Heart right ventricle (tissue), 16 donors: ENCODE measurements at regions not wholly inside any gene's neighbourhood (a gene's known extent, or its start where the extent isn't known, plus 50 kb on each side); places are given as distances from the start of the nearest gene placed in this dataset.

Source experiments
- ATAC-seq, 8 donors: fragments of 200-7000 bp; cut with Tn5 transposase; one replicate each; pipeline ENCODE4 v1.9.1; 2020; ENCODE audit warnings: mild to moderate bottlenecking in 8 of 8, moderate library complexity in 8 of 8, moderate number of reproducible peaks in 1 of 8
- DNase-seq, 2 donors: peaks; one replicate each; pipeline ENCODE4 v3.0.0-alpha.2; 2020
- H3K27ac ChIP-seq, 10 donors: fragments of 200-600 bp; sonication (generic) in 2 of 10; one replicate each; pipeline versions ENCODE4 v1.5.0 to v1.8.0; 2020 to 2022; ENCODE audit warnings: mild to moderate bottlenecking in 3 of 10
- H3K27me3 ChIP-seq, 7 donors: fragments of 200-600 bp; one replicate each; pipeline ENCODE4 v1.8.0; 2021 to 2022; ENCODE audit warnings: mild to moderate bottlenecking in 2 of 7
- H3K36me3 ChIP-seq, 9 donors: fragments of 200-600 bp; sonication (generic) in 1 of 9; one replicate each; pipeline versions ENCODE4 v1.5.0 to v1.8.0; 2020 to 2022; ENCODE audit warnings: mild to moderate bottlenecking in 2 of 9
- H3K4me1 ChIP-seq, 9 donors: fragments of 200-600 bp; sonication (generic) in 1 of 9; one replicate each; pipeline versions ENCODE4 v1.5.0 to v1.8.0; 2020 to 2022; ENCODE audit warnings: mild to moderate bottlenecking in 4 of 9
- H3K4me3 ChIP-seq, 10 donors: fragments of 200-600 bp; sonication (generic) in 2 of 10; one replicate each; pipeline versions ENCODE4 v1.5.0 to v1.8.0; 2020 to 2022; ENCODE audit warnings: mild to moderate bottlenecking in 7 of 10, moderate library complexity in 2 of 10
- H3K9me3 ChIP-seq, 11 donors: fragments of 200-600 bp in 10 of 11; sonication (generic) in 2 of 11; one replicate each; pipeline versions ENCODE4 v1.5.0 to v1.8.0; 2013 to 2022; ENCODE audit warnings: mild to moderate bottlenecking in 2 of 11, control low read depth in 1 of 11, moderate library complexity in 1 of 11
- WGBS, 2 donors: extraction: QIAGEN DNeasy Blood & Tissue Kit; methylation state at CpG; one replicate each; pipeline ENCODE4 v1.1.7; 2013; ENCODE audit warnings: inconsistent platforms in 1 of 2; 5-methylcytosine and 5-hydroxymethylcytosine counted together
- intact Hi-C, 10 donors: fragments of 100-400 bp; cut with DNase I; formaldehyde crosslinking; loops; one replicate each; pipeline versions ENCODE4 v1.11.1 to v1.14.2; 2022
- TF ChIP-seq, protein P1 (sequence below), 9 donors: fragments of 200-600 bp; sonication (generic) in 2 of 9; IDR thresholded peaks; one replicate each; pipeline versions ENCODE4 v1.5.0 to v1.8.0; 2021 to 2022; ENCODE audit warnings: antibody characterized with exemption in 9 of 9, mild to moderate bottlenecking in 5 of 9, moderate library complexity in 1 of 9
- donor health status: Arrhythmogenic right ventricular cardiomyopathy.
- donor health status: ischemic (EF 13 %, LVEDD 7.1; RV severe dilation, severe dysfunction).
- donor health status: healthy with polysubstance abuse.
- donor health status: DM: no; HTN: yes; CAD: no.
- donor health status: DM: no; HTN: no; CAD: no.
- donor health status: ischemic (EF 25% LVEDD 6.9; RV normal size, moderate dysfunction).
- donor health status: ischemic (EF 25% LVEDD 5.7; RV mildly dilated, moderate dysfunction).
- donor health status: healthy.
- donor health status: DM: yes; HTN: yes; CAD: no.
- donor health status: Ischemic cardiomyopathy.
- donor health status: ischemic (EF 35%, LVEDD 5.7; RV mildly dilated, moderate dysfunction).
- donor health status: nonischemic (EF 11% LVEDD 7.7; RV severe dilation, severe dysfunction).
- donor health status: DM: yes; HTN: yes; CAD: no.
- donor health status: PGD.
- donor health status: ischemic (EF 29% LVEDD 5.4; RV normal size, mild dysfunction).
- donor health status: nonischemic (EF 23%, LVEDD 6.1; RV moderate dilation, normal function).

DNA sequence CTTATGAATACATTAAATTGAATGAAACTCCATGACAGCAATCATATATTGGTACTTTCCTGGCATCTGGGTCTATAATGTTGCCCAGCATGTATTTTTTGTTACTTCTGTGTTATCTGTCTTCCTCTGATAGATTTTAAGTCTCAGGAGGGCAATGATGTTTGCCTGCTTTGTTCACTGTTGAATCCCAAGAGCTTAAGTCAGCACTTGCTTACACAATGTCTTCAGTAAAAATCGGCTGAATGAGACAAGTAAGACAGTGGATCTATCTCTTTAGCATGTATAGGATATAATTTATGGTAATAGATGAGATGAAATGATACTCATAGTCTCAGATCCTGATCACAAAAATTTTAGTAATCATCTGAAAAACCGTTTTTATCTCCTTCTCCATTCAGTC is 1034.9 kb upstream of the EPHA7 start:
- TF ChIP-seq, protein P1, sequence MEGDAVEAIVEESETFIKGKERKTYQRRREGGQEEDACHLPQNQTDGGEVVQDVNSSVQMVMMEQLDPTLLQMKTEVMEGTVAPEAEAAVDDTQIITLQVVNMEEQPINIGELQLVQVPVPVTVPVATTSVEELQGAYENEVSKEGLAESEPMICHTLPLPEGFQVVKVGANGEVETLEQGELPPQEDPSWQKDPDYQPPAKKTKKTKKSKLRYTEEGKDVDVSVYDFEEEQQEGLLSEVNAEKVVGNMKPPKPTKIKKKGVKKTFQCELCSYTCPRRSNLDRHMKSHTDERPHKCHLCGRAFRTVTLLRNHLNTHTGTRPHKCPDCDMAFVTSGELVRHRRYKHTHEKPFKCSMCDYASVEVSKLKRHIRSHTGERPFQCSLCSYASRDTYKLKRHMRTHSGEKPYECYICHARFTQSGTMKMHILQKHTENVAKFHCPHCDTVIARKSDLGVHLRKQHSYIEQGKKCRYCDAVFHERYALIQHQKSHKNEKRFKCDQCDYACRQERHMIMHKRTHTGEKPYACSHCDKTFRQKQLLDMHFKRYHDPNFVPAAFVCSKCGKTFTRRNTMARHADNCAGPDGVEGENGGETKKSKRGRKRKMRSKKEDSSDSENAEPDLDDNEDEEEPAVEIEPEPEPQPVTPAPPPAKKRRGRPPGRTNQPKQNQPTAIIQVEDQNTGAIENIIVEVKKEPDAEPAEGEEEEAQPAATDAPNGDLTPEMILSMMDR (IDR thresholded peaks at IDR 0.05): no peak
- Histone ChIP-seq H3K36me3 (no peaks in the 10 kb centered on the region), H3K9me3 (no peaks in the 10 kb centered on the region), H3K27me3 (no peaks in the 10 kb centered on the region), H3K4me1 (no peaks in the 10 kb centered on the region), H3K27ac (no peak overlapping the region), H3K4me3 (no peak overlapping the region)
- ATAC-seq (no peak), DNase-seq (no peak)
- intact Hi-C loops: no loop called here
- 50 to 51% methylated on average over 2 of the region's 2 CpGs for WGBS, 2 donors

DNA sequence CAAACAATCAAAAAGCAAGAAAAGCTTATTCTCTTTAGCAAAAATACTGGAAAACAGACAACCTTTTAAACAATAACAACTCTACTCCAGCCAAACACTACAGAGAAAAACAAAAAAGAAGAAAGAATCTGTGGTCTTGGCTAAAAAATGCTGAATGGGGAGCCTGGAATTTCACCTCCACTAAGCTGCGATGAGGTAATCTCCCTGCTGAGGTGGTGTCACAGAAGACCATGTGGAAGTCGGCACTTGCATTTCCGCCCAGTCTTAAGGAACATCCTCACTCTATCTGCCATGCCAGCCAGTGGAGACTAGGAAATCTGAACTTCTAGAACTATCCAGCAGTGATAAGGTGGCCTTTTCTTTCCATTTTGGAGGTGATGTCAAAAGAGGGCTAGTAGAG is 1026.8 kb upstream of the EPHA7 start:
- Histone ChIP-seq H3K27ac (no peak overlapping the region), H3K9me3 (no peaks in the 10 kb centered on the region), H3K36me3 (no peaks in the 10 kb centered on the region), H3K4me3 (no peak overlapping the region), H3K27me3 (no peaks in the 10 kb centered on the region), H3K4me1 (no peaks in the 10 kb centered on the region)
- WGBS, 2 donors: 54 to 68% methylated on average over 3 of the region's 3 CpGs
- intact Hi-C loops: no loop called here
- ATAC-seq: no peak
- TF ChIP-seq, protein P1 (IDR thresholded peaks at IDR 0.05): no peak
- no peak for DNase-seq

DNA sequence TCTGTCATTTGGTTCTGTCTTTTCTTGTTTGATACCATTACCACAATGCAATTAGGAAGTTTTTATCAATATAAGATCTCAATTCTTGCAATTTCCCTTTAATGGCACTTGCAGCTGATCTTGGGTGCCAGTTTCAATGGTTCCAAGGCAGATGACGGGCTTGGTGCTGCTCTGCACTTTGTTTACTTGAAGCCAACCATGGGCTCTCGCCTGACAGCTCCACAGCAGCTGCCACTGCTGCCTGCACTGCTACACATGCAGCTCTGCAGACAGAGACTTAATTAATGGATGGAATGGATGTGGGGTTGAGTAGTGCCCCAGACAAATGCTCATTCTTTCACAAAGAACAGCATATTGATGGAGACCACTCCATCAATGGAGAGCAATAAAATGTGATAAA is 1024.3 kb upstream of the EPHA7 start:
- TF ChIP-seq, protein P1 (IDR thresholded peaks at IDR 0.05): no peak
- H3K9me3 ChIP-seq: no peaks in the 10 kb centered on the region
- intact Hi-C loops: no loop called here
- ATAC-seq: no peak
- H3K27me3 ChIP-seq: no peaks in the 10 kb centered on the region
- no peaks in the 10 kb centered on the region for H3K36me3 ChIP-seq
- no peaks in the 10 kb centered on the region for H3K4me1 ChIP-seq
- no peak overlapping the region for H3K4me3 ChIP-seq
- no peak for DNase-seq
- WGBS, 2 donors: 68 to 69% methylated on average over 2 of the region's 2 CpGs
- H3K27ac ChIP-seq: no peak overlapping the region

- ATAC-seq: no peak
- Histone ChIP-seq H3K27me3 (no peaks in the 10 kb centered on the region), H3K9me3 (peaks cover 0 to 41% (median 4%) of the 10 kb centered on the region in 11 donors), H3K27ac (no peak overlapping the region), H3K4me3 (no peak overlapping the region), H3K4me1 (no peaks in the 10 kb centered on the region), H3K36me3 (no peaks in the 10 kb centered on the region)
- no peak for DNase-seq
- TF ChIP-seq, protein P1 (IDR thresholded peaks at IDR 0.05): no peak
- intact Hi-C loops: no loop called here
Measured at GRCh38 chr6:94424692-94425091, 1005.3 kb upstream of the EPHA7 start.

- intact Hi-C loops: no loop called here
Measured at GRCh38 chr6:94417363-94417762, 998.0 kb upstream of the EPHA7 start.

More at GRCh38 chr6:94417363-94417762, 998.0 kb upstream of the EPHA7 start:
- no peak overlapping the region for H3K27ac ChIP-seq
- no peaks in the 10 kb centered on the region for H3K36me3 ChIP-seq
- ATAC-seq (no peak), DNase-seq (no peak)
- 65 to 78% methylated on average over 1 of the region's 1 CpG for WGBS, 2 donors
- H3K9me3 ChIP-seq: no peaks in the 10 kb centered on the region
- H3K4me3 ChIP-seq: no peak overlapping the region
- TF ChIP-seq, protein P1 (IDR thresholded peaks at IDR 0.05): no peak
- no peaks in the 10 kb centered on the region for H3K4me1 ChIP-seq
- no peaks in the 10 kb centered on the region for H3K27me3 ChIP-seq
